Panc1 (cell line): ENCODE measurements at regions not wholly inside any gene's neighbourhood (a gene's known extent, or its start where the extent isn't known, plus 50 kb on each side); places are given as distances from the start of the nearest gene placed in this dataset.

Source experiments
- CTCF ChIP-seq: fragments of 450-650 bp; IDR thresholded peaks from 2 replicates; pipeline ENCODE4 v1.5.1; 2017; ENCODE audit warnings: mild to moderate bottlenecking
- REST ChIP-seq, 2 experiments: IDR thresholded peaks; 2 replicates each; pipeline ENCODE4 v1.6.1; 2011 to 2012; ENCODE audit warnings: low read depth in 2 of 2, control low read depth in 1 of 2, low read length in 1 of 2, mild to moderate bottlenecking in 1 of 2, moderate library complexity in 1 of 2; ENCODE audit not compliant: insufficient read depth in 1 of 2
- TCF7L2 ChIP-seq: IDR thresholded peaks from 2 replicates; pipeline ENCODE4 v1.6.1; 2011; ENCODE audit warnings: mild to moderate bottlenecking, low read depth, low read length, inconsistent platforms

DNA sequence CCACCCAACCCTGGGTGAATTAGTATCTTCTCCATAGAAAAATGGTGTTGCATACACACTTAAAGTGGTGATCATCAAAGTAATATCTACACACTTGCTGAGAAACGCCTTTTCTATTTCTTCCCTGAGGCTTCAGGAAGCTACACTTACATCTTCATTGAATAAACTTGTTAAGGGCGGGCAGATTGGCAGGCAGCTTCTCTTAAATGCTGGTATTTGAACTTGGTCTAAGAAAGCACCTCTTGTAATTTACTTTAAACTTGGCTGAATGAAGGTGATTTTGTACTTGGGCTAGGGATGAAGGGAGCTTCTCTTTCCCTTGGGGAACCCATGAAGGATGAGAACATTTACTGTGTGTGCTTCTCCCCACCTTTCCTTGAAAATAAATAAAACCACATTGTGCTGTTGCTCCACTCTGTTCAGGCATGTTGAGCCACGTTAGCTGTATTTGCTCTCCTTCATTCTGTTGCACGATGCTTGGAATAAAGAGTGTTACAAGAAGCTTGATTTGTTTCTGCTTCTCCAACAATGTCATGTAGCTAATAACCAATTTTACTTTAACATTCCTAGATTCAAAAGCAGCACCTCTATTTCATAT, 430.1 kb downstream of the ANKRD50 start:
- TF ChIP-seq CTCF (no peak), REST (IDR thresholded peaks at IDR 0.05; ENCODE audit: insufficient read depth in 1 of 2, low read depth in 2 of 2, low read length in 1 of 2) (no peak), TCF7L2 (no peak)
